ENCODE measurements at regions not wholly inside any gene's neighbourhood (a gene's known extent, or its start where the extent isn't known, plus 50 kb on each side); places are given as distances from the start of the nearest gene placed in this dataset.
"Not testable (repeated sequence)": the region's sequence is repeated elsewhere in the genome, so short reads cannot be mapped to it uniquely, and the experiment has no call there.

DNA sequence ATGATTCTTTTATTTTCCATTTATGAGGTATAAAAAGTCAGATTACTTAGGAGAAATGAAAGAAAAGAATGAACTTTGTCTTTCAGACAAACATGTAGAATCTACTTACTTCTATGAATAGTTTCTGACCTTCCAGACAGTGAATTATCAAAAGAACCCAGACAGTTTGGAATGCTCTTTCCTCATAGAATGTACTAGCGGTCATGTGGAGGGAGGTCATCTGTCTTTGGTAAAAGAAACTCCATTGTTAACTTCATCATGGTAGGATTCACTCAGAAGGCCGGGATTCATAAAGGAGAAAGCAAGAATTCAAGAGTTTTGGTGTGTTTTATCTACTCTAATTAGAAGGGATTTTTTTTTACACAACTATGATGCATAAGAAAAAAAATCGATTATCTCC, 144.8 kb upstream of the ZNF804B start:
- no peak for DNase-seq (ENCODE audit: low read depth)

DNA sequence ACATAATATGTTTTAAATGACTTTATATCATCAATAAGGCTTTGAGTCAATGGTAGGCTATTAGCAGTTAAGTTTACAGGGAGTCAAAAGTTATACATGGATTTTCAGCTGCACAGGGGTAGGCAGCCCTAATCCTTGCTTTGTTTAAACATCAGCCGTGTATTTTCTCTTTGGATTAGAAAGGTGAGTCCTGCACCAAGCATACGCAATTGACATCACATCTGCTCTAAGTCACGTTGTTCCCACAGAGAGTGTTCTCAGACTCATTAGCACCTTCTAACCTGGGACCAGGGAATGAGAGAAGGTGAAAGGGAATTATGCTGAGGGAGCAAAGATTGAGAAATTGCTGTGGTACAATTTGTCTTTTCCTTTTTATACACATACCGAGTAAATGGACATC, 148.6 kb upstream of the ZNF804B start:
- no peak for DNase-seq (ENCODE audit: low read depth)

DNA sequence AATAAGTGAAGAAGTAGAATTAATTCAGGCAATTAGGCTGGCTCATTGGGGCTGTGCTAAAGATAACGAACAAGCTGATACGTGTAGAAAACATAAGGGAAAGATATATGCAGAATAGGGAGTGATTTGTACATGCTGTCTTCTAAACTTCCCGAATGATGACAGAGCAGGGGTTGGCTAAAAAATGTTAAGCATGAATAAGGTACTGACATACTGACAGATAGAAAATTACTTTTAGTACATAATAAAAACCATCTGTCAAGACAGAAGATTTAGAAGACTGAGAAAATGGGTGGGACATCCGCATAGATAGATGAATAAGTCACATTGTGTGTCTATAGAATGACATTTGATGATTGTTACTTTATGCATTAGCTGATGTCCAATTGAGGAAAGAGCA, 158.8 kb upstream of the ZNF804B start:
- DNase-seq (ENCODE audit: low read depth): no peak

DNA sequence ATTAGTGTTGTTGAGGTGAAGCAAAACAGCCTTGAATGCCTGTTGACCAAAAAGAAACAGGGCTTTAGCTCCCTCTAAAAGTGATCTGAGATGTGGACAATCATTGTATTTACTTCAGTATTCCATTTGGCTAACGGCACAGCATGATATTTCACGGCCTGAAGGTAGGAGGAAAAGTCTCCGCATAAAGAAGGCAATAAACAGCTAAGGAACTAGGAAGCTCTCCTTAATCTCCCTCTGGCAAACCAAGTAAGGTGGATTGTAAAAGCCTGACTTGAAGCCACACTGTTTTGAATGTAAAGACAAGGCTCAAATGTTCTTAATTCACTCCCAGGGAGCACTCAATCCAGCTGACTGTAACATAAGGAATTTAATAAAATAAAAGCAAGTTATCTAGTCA, 160.0 kb upstream of the ZNF804B start:
- DNase-seq (ENCODE audit: low read depth): no peak

DNA sequence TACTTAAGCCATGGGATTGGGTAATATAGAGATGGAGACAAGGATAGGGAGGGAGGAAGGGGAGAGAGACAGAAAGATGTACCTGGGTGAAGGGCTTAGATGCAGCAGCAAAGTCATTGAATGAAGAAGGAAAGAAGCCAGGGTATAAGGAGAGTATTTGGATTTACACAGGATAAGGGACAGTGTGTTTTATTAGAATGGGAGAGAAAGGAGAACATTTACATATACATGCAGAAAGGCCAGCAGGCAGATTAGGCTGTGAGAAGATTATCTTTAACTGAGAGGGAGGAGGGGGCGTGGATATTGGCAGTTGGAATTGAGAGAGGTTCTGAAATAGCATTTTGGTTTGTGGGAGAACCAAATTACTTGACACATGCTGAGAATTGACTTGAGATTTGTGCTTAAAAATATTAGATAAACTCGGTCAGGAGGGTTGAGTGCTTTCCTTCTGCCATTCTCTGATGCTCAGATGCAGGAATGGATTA, 161.5 kb upstream of the ZNF804B start:
- DNase-seq (ENCODE audit: low read depth): no peak

DNA sequence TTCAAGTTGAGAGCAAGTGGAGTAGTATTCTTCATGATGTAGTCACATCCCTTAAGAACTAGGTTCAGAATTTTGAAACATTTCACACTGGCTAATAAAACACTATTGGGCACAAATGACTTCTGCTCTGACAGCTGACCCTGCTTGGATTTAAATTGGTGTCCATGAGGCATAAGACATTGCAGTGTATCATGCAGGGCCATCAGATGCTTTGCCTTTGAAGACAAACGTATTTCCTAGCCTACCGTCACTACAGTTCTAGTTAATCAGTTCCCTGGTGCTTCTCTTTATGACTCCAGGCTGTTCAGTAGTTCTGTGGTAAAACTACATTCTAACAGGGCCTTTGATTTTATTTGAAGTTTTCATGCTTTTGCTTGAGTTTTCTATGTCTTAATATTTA, 168.5 kb upstream of the ZNF804B start:
- no peak for DNase-seq (ENCODE audit: low read depth)

DNA sequence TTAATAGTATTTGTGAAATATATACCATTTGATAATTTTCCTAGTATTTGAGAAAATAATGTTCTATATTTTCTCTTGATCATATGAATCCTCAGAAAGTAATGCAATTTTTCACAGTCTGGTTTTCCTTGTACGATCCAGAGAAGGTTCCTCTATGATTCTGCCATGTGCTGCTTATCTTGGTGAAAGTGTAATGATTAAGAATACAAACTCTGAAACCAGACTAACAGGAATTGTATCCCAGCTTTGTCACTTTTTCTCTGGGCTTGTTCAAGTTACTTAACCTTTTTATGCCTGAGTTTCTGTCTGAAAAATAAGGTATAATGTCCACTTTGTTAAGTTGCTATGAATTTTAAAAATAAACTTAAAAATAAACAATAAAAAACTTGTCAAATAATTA, 169.6 kb upstream of the ZNF804B start:
- DNase-seq (ENCODE audit: low read depth): no peak

DNA sequence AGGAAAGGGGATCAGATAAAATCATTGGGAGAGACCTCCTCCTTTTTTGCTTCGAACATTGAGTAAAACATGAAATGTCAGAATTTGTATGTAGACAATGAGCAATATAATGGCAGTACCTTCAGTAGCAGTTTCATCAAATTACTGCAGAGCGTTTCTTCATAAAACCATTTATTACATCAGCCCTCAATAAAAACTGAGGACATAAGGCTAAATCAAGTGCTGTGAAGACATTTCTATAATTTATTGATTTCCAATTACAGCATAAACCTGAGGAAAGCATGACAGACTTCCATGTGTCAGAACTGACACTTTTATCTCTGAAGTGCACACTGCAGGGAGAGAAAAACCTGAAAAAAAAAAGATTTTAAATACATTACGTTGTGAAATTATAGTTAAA, 172.6 kb upstream of the ZNF804B start:
- no peak for DNase-seq (ENCODE audit: low read depth)

DNA sequence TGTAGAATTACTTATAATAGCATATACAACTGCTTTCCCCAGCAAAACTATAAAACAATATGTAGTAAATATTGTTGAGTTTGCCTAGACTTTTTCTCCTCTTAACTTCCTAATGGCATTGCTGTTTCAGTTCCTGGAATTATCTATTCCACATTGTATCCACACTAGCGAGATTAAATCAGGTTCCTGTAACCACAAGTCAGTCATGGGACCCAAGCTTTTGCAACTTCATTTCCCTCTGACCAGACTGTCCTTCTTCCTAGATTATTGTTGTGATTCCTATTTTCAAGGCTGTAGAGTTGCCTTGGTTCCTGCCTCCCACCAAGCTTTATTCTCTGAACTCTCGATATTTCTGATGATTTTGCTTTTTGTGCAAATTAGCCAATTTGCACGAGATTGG, 173.3 kb upstream of the ZNF804B start:
- no peak for DNase-seq (ENCODE audit: low read depth)

DNA sequence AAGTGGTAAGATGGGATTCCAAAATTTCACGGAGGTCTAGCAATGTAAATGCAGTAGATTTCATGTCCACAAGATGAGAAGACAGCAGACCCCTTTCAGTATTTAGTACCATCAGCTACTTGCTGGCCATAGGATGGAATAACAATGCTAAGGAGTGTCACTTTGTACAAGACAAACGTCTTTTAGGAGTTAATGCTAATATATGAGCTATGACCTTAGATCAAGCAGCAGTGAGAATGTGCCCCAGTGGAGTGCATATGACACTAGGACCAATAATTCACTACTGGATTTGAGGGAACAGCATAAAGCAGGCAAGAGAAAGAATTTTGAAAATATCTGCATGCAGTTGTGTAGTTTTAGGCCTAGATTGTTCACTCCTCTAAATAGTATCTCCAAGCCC, 182.8 kb upstream of the ZNF804B start:
- no peak for DNase-seq (ENCODE audit: low read depth)

DNA sequence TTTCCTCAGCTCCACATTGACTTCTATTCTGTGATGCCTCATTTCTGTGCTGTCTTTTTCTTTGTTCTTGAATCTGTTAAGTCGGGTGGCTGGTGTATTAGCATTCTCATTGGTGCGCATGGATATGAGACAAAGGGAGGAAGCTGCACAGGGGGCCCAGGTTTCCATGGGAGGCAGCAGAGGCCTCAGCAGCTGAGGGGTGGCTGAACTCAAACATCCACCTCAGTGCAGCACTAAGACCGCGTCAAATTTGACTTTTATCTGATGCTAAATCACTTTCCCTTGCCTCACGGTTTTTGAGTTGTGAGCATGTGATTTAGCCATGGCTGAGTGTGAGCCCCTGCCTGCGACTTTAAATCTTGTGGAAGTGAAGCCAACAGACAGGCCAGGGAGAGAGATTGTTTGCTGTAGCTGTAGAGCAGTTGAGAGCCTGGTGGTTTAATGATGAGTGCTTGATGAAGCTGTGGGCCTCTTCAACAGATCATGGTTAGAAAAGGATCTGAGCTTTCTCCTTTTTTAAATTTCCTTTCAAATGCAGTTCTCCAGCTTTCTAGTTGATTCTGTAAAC, 193.3 kb upstream of the ZNF804B start:
- DNase-seq (ENCODE audit: low read depth): no peak

DNA sequence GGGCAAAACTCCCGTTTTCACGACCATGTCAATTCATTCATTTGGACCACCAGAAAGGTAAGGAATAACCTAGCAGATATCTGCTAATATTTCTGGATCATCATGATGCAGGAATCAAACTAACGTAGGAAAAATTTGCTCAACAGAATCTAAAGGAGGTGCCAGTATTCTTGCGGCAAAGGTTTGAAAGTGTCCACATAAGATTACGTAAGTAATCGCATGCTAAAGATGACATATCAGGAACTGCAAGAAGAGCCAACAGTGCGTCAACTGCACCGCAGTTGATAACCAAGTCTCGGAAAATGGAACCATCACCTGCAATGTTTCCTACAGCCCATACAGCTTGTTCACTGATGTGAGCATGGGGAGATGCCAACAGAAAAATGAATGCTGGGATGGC, 194.1 kb upstream of the ZNF804B start:
- DNase-seq (ENCODE audit: low read depth): no peak

DNA sequence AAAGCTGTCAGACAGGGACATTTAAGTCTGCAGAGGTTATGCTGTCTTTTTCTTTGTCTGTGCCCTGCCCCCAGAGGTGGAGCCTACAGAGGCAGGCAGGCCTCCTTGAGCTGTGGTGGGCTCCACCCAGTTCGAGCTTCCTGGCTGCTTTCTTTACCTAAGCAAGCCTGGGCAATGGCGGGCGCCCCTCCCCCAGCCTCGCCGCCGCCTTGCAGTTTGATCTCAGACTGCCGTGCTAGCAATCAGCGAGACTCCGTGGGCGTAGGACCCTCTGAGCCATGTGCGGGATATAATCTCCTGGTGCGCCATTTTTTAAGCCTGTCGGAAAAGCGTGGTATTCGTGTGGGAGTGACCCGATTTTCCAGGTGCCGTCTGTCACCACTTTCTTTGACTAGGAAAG, 203.1 kb upstream of the ZNF804B start:
- not testable (repeated sequence) for DNase-seq (ENCODE audit: low read depth)

DNA sequence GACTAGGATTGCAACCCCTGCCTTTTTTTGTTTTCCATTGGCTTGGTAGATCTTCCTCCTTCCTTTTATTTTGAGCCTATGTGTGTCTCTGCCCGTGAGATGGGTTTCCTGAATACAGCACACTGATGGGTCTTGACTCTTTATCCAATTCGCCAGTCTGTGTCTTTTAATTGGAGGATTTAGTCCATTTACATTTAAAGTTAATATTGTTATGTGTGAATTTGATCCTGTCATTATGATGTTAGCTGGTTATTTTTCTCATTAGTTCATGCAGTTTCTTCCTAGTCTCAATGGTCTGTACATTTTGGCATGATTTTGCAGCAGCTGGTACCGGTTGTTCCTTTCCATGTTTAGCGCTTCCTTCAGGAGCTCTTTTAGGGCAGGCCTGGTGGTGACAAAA, 204.7 kb upstream of the ZNF804B start:
- not testable (repeated sequence) for DNase-seq (ENCODE audit: low read depth)

DNA sequence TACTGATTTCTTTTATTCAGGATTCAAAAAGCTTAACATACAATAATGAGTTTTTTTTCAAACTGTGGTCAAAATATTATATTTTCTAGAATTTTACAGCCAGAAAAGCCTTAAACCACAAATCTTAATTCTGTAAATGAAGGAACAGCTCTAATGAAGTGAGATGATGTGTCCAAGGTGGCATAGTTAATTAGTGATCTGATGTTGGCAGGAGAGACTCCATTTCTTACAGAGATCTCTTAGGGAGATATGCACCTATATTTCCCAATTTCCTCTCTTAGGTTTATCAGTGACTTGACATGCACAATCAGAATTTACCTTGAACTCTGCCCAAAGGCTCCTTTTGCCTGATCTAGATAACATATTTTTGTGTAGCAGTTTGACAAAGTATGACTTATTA, 211.1 kb upstream of the ZNF804B start:
- no peak for DNase-seq (ENCODE audit: low read depth)

DNA sequence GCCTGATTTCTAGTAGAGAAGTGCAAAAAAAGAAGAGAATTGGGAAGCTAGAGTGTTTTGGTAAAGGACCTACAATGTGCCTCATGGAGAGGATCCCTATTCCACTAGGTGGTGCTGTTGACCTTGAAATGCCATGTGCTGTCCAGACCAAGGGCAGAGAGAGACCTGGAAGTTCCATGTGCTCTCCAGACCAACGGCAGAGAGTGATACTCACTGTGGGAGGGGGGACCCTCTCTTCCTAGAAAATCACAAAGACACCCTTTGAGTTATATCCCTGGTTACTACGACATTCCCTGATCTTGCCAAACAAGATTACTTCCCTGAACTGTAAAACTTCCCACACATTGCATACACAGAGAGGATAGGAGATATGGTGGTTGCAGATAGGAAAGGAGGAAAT, 212.7 kb upstream of the ZNF804B start:
- peak; percentile 2 for DNase-seq (ENCODE audit: low read depth)

DNA sequence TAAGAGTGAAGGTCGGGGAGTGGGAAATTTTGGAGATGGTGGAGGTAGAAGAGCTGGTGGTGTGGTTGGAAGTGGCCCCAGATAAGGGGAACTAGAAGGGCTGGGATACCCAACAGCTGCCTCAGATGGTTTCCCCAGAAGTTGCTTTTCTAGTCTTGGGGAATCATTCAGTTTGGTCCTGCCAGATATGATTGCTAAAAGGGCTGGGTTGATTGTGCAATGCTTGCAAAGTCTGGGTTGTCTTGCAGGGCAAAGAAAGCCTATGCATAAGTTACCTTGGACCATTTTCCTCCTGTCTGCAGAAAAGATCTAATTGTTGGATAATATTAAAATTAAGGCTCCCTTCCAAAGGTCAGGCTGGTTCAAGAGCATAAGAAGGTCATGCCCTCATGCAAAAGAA, 213.8 kb upstream of the ZNF804B start:
- DNase-seq (ENCODE audit: low read depth): no peak

DNA sequence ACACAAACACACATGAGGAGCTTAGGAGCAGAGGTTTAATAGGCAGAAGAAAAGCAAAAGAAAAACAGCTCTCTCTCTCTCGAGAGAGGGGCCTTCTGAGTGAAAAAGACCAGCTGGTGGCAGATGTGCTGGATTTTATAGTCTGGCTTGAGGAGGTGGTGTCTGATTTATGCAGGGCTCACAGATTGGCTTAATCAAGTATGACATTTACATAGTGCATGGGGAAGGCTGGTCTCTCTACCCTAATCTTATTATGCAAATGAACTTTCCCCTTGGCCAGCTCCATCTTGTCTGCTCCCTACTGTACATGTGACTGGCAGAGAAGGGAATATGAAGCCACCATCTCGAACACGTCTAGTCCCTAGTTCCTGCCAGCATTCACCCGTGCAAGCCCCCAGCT, 219.5 kb upstream of the ZNF804B start:
- DNase-seq (ENCODE audit: low read depth): no peak

DNA sequence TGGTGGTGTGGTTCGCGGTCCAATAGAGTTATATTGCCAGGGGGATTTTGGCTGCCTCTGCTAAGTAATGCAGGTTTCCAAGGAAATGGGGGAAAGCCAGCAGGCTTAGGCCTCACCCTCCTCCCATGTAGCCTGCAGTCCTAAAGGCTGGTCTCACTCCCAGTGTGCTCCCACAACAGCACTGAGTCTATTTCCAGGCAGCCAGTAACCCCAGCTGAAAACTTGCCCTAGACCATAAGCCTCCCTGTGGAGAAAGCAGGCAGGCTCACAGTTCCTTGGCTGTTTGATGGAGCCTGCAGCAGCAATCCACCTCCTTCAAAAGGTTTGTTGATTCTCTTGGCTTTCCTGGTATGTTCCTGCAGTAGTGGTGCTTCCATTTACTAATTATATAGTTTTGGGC, 220.0 kb upstream of the ZNF804B start:
- no peak for DNase-seq (ENCODE audit: low read depth)

DNA sequence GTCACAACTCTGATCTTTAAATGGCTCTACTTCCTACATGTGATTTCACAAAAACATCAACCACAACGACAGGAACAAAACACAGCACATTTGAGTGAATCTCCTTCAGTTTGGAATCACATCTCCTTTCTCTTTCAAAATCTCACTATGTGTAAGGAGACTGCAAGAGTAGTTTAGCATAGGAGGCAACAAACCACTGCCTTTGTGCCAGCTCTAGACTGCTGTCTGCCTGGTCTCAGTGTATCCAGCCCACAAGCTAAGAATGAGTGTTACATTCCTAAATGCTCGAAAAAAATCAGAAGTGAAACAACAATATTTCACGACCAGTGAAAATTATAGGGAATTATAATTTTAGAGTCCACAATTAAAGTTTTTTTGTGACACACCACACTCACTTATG, 217.0 kb upstream of the STEAP4 start:
- DNase-seq (ENCODE audit: low read depth): no peak

DNA sequence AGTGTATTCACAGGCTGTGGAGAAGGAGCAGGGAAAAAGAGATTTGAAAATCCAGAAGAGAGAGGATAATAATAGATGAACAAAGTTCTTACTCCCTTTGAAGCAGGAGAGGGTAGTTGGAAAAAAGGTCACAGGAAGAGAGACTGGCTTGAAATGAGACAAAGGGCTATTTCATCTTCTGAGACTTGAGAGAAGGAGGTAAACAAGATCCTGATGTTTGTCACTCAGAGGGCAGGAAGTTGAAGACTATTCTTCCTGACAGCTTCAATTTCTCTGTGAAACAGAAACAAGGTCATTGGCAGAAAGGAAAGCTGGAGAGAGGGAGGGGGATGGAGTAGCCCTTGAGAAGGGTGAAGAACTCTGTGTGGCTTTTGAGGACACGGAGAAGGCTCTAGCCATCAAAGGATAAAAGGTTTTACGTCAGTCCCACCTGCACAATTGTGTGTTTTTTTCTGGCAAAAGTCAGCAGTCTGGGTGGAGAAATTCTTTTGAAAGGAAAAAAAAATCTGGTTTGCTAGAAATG, 216.1 kb upstream of the STEAP4 start:
- DNase-seq (ENCODE audit: low read depth): no peak

DNA sequence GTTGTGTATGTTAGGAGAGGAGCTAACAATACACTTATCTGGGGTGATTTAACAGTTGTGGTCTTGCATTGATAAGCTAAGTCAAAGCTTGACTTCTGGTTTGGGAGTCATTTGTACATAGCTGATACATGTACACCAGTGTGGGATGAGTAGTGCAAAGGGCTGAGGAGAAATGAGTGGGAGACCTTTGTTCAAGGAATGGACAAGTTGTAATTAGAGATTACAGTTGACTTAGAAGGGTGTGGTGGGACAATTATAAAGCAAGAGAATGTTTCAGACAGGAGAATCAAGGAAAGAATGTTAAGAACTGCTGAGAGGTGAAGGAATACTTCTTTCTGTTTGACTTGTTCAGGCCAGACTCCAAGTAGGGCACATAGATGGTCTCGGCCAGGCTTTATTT, 209.7 kb upstream of the STEAP4 start:
- no peak for DNase-seq (ENCODE audit: low read depth)

DNA sequence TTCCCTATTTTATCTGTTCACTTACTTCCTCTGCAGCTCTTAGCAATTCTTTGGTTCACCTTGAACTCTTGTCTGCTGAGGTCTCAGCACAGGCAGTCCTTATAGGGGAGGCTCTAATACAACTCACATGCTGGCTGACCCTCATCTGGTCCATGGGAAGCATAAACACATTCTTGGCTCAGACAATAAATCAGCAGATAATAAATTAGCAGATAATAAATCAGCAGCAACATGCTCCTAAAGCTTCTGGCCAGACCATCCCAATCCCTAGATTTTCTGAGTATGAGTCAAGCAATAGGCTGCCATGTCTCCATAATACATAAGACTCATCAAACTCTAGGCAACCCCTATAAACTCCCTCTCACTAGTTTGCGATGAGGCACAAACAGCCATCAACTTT, 208.6 kb upstream of the STEAP4 start:
- no peak for DNase-seq (ENCODE audit: low read depth)

DNA sequence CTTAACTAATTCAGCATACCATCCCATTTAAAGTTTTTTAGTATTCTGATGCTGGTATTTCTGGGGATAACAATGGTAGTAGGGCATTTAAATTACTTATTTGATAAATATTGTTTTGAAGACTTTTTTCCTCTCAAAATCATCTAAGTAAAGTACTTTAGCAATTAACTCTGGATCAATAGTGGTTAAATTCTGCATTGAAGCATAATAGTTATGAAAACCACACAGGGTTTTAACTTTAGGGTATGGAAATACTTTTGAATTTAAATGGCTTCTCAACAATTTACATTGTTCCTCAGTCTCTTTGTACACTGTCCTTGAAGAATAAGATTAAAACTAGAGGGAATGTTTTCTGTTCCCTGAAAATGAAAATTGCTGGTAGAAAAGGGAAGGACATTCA, 202.6 kb upstream of the STEAP4 start:
- DNase-seq (ENCODE audit: low read depth): no peak

DNA sequence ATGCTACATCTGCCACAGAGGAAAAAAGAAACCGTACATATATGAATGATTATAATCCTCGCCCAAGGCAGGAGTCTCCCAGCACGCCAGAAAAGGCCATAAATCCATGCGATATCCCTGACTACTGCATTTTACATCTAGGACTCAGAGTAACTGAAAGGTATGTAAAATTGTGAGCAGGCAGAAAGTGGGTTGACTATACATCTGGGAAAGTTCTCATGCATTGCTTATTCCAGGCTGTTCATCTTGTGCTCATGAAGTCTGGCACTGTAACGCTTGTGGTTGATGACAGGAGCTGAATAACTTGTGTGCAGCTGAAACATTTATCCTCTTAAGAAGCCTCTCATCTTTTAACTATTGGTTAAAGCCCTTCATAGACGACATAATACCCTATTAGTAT, 193.4 kb upstream of the STEAP4 start:
- DNase-seq (ENCODE audit: low read depth): no peak

Measured in ELR (cell line).